GM23248 (cell line): ENCODE measurements at regions not wholly inside any gene's neighbourhood (a gene's known extent, or its start where the extent isn't known, plus 50 kb on each side); places are given as distances from the start of the nearest gene placed in this dataset.
"Not testable (repeated sequence)": the region's sequence is repeated elsewhere in the genome, so short reads cannot be mapped to it uniquely, and the experiment has no call there.

Experiments
- DNase-seq: peaks from one replicate; pipeline ENCODE4 v3.0.0-alpha.2; 2015
- H2AFZ ChIP-seq: fragments of 200-600 bp; sonication (generic); 2 replicates; pipeline ENCODE4 v1.6.1; 2016; ENCODE audit warnings: antibody characterized with exemption
- H3F3A ChIP-seq: fragments of 200-600 bp; sonication (generic); 2 replicates; pipeline ENCODE4 v1.6.1; 2016; ENCODE audit warnings: mild to moderate bottlenecking, antibody characterized with exemption, mixed run types; ENCODE audit not compliant: insufficient read depth
- H3K27ac ChIP-seq: fragments of 200-600 bp; sonication (generic); 2 replicates; pipeline ENCODE4 v1.5.1; 2016; ENCODE audit warnings: mild to moderate bottlenecking
- H3K27me3 ChIP-seq: fragments of 200-600 bp; sonication (generic); replicated peaks from 2 replicates; pipeline ENCODE4 v1.6.1; 2016; ENCODE audit warnings: mild to moderate bottlenecking; ENCODE audit not compliant: insufficient read depth
- H3K36me3 ChIP-seq: fragments of 200-600 bp; sonication (generic); 2 replicates; pipeline ENCODE4 v1.6.1; 2016; ENCODE audit warnings: low read depth, mild to moderate bottlenecking
- H3K4me1 ChIP-seq: fragments of 200-600 bp; sonication (generic); 2 replicates; pipeline ENCODE4 v1.6.1; 2016; ENCODE audit warnings: mild to moderate bottlenecking; ENCODE audit not compliant: insufficient read depth
- H3K4me2 ChIP-seq: fragments of 200-600 bp; sonication (generic); one replicate; pipeline ENCODE4 v1.6.1; 2016; ENCODE audit warnings: mild to moderate bottlenecking; ENCODE audit not compliant: unreplicated experiment
- H3K4me3 ChIP-seq: fragments of 200-600 bp; sonication (generic); 2 replicates; pipeline ENCODE4 v1.5.1; 2016; ENCODE audit warnings: mild to moderate bottlenecking
- H3K79me2 ChIP-seq: fragments of 200-600 bp; sonication (generic); 2 replicates; pipeline ENCODE4 v1.6.1; 2016; ENCODE audit warnings: mild to moderate bottlenecking; ENCODE audit not compliant: insufficient read depth
- H3K9ac ChIP-seq: fragments of 200-600 bp; sonication (generic); 2 replicates; pipeline ENCODE4 v1.6.1; 2016; ENCODE audit warnings: mild to moderate bottlenecking
- H3K9me2 ChIP-seq: fragments of 200-600 bp; sonication (generic); 2 replicates; pipeline ENCODE4 v1.6.1; 2016; ENCODE audit warnings: mixed run types, mild to moderate bottlenecking, moderate library complexity; ENCODE audit not compliant: insufficient read depth
- H3K9me3 ChIP-seq: fragments of 200-600 bp; sonication (generic); one replicate; pipeline ENCODE4 v1.6.1; 2017; ENCODE audit warnings: low read depth
- H4K20me1 ChIP-seq: fragments of 200-600 bp; sonication (generic); 2 replicates; pipeline ENCODE4 v1.6.0; 2016; ENCODE audit not compliant: insufficient read depth
- EZH2 ChIP-seq: fragments of 200-600 bp; sonication (generic); IDR thresholded peaks from 2 replicates; pipeline ENCODE4 v1.6.1; 2018; ENCODE audit warnings: antibody characterized with exemption, mild to moderate bottlenecking; ENCODE audit not compliant: insufficient read depth, poor library complexity, severe bottlenecking
- EZH2phosphoT487 ChIP-seq: fragments of 200-600 bp; sonication (generic); IDR thresholded peaks from 2 replicates; pipeline ENCODE4 v1.6.1; 2018; ENCODE audit warnings: antibody characterized with exemption, moderate library complexity, mild to moderate bottlenecking, low read depth; ENCODE audit not compliant: insufficient read depth
- WGBS, 2 experiments: methylation state at CpG; one replicate each; pipeline ENCODE4 v1.1.6; 2015 to 2017; ENCODE audit warnings: low lambda C conversion rate in 2 of 2, low coverage in 1 of 2; ENCODE audit errors: missing lambda C conversion rate in 2 of 2; 5-methylcytosine and 5-hydroxymethylcytosine counted together
- in situ Hi-C: fragments of 300-500 bp; cut with MboI; formaldehyde crosslinking; loops from 2 replicates; pipeline ENCODE4 v1.15.0; 2020

DNA sequence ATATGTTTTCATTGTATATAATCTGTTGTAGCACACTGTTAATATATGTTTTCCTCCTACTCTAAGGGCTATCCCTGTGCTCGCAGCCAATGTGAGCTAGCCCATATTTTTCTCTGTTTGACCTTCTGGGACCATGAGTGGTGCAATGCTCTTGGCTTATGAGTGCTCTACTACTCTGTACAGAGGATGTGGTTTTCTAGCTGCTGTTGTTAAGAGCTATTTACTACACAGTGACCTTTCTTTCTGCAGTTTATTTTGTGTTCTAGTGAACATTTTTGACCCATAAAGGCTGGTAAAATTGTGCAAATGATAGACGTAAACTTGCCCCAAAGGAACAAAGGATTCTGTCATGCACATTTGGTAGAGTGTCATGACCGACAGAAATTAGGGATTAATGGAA, 84.1 kb upstream of the CPHXL start:
- no peaks in the 10 kb centered on the region for H3K9me3 ChIP-seq
- H3K4me3 ChIP-seq, result no peak overlapping the region
- H3F3A ChIP-seq, result no peaks in the 10 kb centered on the region
- no peak overlapping the region for H3K9ac ChIP-seq
- H2AFZ ChIP-seq, result no peak overlapping the region
- no peaks in the 10 kb centered on the region for H4K20me1 ChIP-seq
- no peaks in the 10 kb centered on the region for H3K79me2 ChIP-seq
- DNase-seq, result no peak
- no peaks in the 10 kb centered on the region for H3K36me3 ChIP-seq
- in situ Hi-C loops, result no loop called here
- WGBS, 2 experiments, result 47 to 51% methylated on average over 3 of the region's 3 CpGs
- H3K9me2 ChIP-seq, result no peaks in the 10 kb centered on the region
- no peak for TF ChIP-seq EZH2
- TF ChIP-seq EZH2phosphoT487, result no peak
- no peaks in the 10 kb centered on the region for H3K27me3 ChIP-seq
- H3K4me1 ChIP-seq, result no peaks in the 10 kb centered on the region
- H3K27ac ChIP-seq, result no peak overlapping the region
- no peak overlapping the region for H3K4me2 ChIP-seq

- Histone ChIP-seq H3K9me2 (no peaks in the 10 kb centered on the region), H3K4me3 (no peak overlapping the region), H3K27ac (no peak overlapping the region), H3K36me3 (no peaks in the 10 kb centered on the region), H4K20me1 (no peaks in the 10 kb centered on the region), H3K27me3 (no peaks in the 10 kb centered on the region), H3F3A (no peaks in the 10 kb centered on the region), H3K9me3 (no peaks in the 10 kb centered on the region), H2AFZ (no peak overlapping the region), H3K4me1 (no peaks in the 10 kb centered on the region), H3K9ac (no peak overlapping the region), H3K79me2 (no peaks in the 10 kb centered on the region), H3K4me2 (no peak overlapping the region)
- DNase-seq, result no peak
- WGBS, 2 experiments, result 31 to 35% methylated on average over 9 of the region's 9 CpGs
- in situ Hi-C loops, result no loop called here
- no peak for TF ChIP-seq EZH2phosphoT487
- no peak for TF ChIP-seq EZH2
Observed at GRCh38 chr16:75811020-75811634, 84.8 kb upstream of the CPHXL start.

DNA sequence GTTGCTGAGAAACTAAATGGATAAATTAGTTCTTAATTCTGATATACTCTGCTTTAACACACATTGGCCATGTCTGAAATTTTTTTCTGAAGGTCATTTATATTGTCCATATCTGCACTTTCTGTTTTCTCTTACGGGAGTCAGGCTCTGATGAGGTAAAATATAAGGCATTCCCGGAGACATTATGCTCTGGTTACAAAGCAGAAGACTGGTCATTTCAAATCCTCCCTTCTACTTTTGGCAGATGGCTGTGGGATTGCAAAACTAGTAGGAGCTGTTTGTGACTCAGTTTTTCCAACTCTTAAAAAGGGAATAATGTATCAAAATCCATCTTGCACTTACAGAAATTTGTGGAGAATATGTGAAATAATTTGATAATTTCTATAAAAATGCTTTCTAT, 92.2 kb upstream of the CPHXL start:
- in situ Hi-C loops, result no loop called here
- Histone ChIP-seq H3K36me3 (no peaks in the 10 kb centered on the region), H3K27ac (no peak overlapping the region), H2AFZ (no peak overlapping the region), H3K9me2 (no peaks in the 10 kb centered on the region), H3K27me3 (no peaks in the 10 kb centered on the region), H3K4me1 (no peaks in the 10 kb centered on the region), H3F3A (no peaks in the 10 kb centered on the region), H3K9me3 (no peaks in the 10 kb centered on the region), H3K79me2 (no peaks in the 10 kb centered on the region), H3K4me3 (no peak overlapping the region), H3K4me2 (no peak overlapping the region), H3K9ac (no peak overlapping the region), H4K20me1 (no peaks in the 10 kb centered on the region)
- TF ChIP-seq EZH2phosphoT487 (no peak), EZH2 (no peak)
- DNase-seq, result peak; percentile 23
- WGBS, 2 experiments, result 11 to 19% methylated on average over 2 of the region's 2 CpGs

- no peaks in the 10 kb centered on the region for H4K20me1 ChIP-seq
- no peaks in the 10 kb centered on the region for H3K9me2 ChIP-seq
- TF ChIP-seq EZH2phosphoT487 (no peak), EZH2 (no peak)
- no peaks in the 10 kb centered on the region for H3F3A ChIP-seq
- H3K79me2 ChIP-seq, result no peaks in the 10 kb centered on the region
- no peak overlapping the region for H3K9ac ChIP-seq
- in situ Hi-C loops, result no loop called here
- no peak overlapping the region for H3K27ac ChIP-seq
- no peaks in the 10 kb centered on the region for H3K4me1 ChIP-seq
- H3K4me3 ChIP-seq, result no peak overlapping the region
- no peak for DNase-seq
- no peaks in the 10 kb centered on the region for H3K27me3 ChIP-seq
- no peak overlapping the region for H2AFZ ChIP-seq
- H3K9me3 ChIP-seq, result no peaks in the 10 kb centered on the region
- H3K36me3 ChIP-seq, result no peaks in the 10 kb centered on the region
- WGBS, 2 experiments, result 68 to 74% methylated on average over 6 of the region's 6 CpGs
- no peak overlapping the region for H3K4me2 ChIP-seq
Observed at GRCh38 chr16:75820672-75821071, 94.4 kb upstream of the CPHXL start.

DNA sequence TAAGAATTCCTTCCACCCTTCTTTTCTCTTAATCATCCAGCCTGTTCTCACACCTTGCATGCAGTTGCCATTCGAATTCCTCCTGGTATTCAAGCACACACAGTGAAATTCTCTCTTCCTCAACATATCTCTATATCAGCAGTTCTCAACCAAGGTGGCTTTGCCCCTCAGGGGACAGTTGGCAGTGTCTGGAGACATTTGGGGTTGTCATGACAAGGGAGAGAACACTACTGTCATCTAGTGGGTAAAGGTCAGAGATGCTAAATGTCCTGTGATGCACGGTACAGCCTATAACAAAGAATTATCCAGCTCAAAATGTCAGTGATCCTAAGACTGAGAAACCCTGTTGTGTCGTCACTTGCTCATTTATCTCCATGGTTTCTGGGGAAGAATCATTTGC, 94.8 kb upstream of the CPHXL start:
- Histone ChIP-seq H3K4me3 (no peak overlapping the region), H3K9me2 (no peaks in the 10 kb centered on the region), H3K9me3 (no peaks in the 10 kb centered on the region), H4K20me1 (no peaks in the 10 kb centered on the region), H2AFZ (no peak overlapping the region), H3K79me2 (no peaks in the 10 kb centered on the region), H3F3A (no peaks in the 10 kb centered on the region), H3K4me1 (no peaks in the 10 kb centered on the region), H3K36me3 (no peaks in the 10 kb centered on the region), H3K9ac (no peak overlapping the region), H3K27ac (no peak overlapping the region), H3K4me2 (no peak overlapping the region), H3K27me3 (no peaks in the 10 kb centered on the region)
- in situ Hi-C loops, result no loop called here
- TF ChIP-seq EZH2 (no peak), EZH2phosphoT487 (no peak)
- no peak for DNase-seq
- whole genome bisulfite sequencing, 2 experiments, result 16 to 21% methylated on average over 3 of the region's 3 CpGs

DNA sequence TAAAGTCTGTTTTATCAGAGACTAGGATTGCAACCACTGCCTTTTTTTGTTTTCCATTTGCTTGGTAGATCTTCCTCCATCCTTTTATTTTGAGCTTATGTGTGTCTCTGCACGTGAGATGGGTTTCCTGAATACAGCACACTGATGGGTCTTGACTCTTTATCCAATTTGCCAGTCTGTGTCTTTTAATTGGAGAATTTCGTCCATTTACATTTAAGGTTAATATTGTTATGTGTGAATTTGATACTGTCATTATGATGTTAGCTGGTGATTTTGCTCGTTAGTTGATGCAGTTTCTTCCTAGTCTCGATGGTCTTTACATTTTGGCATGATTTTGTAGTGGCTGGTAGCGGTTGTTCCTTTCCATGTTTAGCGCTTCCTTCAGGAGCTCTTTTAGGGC, 99.5 kb upstream of the CPHXL start:
- H3K4me2 ChIP-seq, H3F3A ChIP-seq, H3K4me1 ChIP-seq, H3K9me2 ChIP-seq, H3K9ac ChIP-seq, H3K9me3 ChIP-seq, H3K27me3 ChIP-seq, DNase-seq, H3K27ac ChIP-seq, H3K4me3 ChIP-seq, in situ Hi-C loops, H2AFZ ChIP-seq, H4K20me1 ChIP-seq, H3K36me3 ChIP-seq, H3K79me2 ChIP-seq: not testable (repeated sequence)
- WGBS, 2 experiments, result 40 to 43% methylated on average over 6 of the region's 6 CpGs

- H3K9me2 ChIP-seq, H3K4me1 ChIP-seq, H2AFZ ChIP-seq, DNase-seq, H3K27me3 ChIP-seq, H3K79me2 ChIP-seq, H3K36me3 ChIP-seq, H3F3A ChIP-seq, H3K9me3 ChIP-seq, H4K20me1 ChIP-seq, H3K9ac ChIP-seq, in situ Hi-C loops, H3K27ac ChIP-seq, H3K4me3 ChIP-seq, H3K4me2 ChIP-seq: not testable (repeated sequence)
- 55 to 60% methylated on average over 10 to 13 of the region's 30 CpGs for WGBS, 2 experiments
Observed at GRCh38 chr16:75827372-75828038, 101.2 kb upstream of the CPHXL start.
